Activated CD4-positive, alpha-beta T cell treated with anti-CD3 and anti-CD28 coated beads, Interleukin-2, amount 50 U/mL, for 4 hours (primary cell): ENCODE measurements at regions not wholly inside any gene's neighbourhood (a gene's known extent, or its start where the extent isn't known, plus 50 kb on each side); places are given as distances from the start of the nearest gene placed in this dataset.

Experiments used
- DNase-seq, 2 experiments: peaks; one replicate each; pipeline ENCODE4 v3.0.0-alpha.2; 2020

- no peak for DNase-seq
These were observed 183.7 kb downstream of the RGS3 start for GRCh38 chr9:113646946-113647914.

GRCh38 chr9:113648048-113648447, 184.5 kb downstream of the RGS3 start:
- DNase-seq: no peak

GRCh38 chr9:113648586-113648985, 185.1 kb downstream of the RGS3 start:
- no peak for DNase-seq

- DNase-seq: no peak
These were observed 185.5 kb downstream of the RGS3 start for GRCh38 chr9:113649054-113649453.

GRCh38 chr9:113649855-113650206, 186.3 kb downstream of the RGS3 start:
- DNase-seq: no peak

GRCh38 chr9:113650207-113651131, 186.9 kb downstream of the RGS3 start:
- no peak for DNase-seq

GRCh38 chr9:113651896-113652295, 188.4 kb downstream of the RGS3 start:
- no peak for DNase-seq

GRCh38 chr9:113652355-113653152, 189.0 kb downstream of the RGS3 start:
- DNase-seq: no peak

GRCh38 chr9:113653746-113654604, 190.4 kb downstream of the RGS3 start:
- DNase-seq: no peak

- DNase-seq: no peak
These were observed 191.3 kb downstream of the RGS3 start for GRCh38 chr9:113654605-113655428.

GRCh38 chr9:113656771-113657670, 193.5 kb downstream of the RGS3 start:
- DNase-seq: no peak

GRCh38 chr9:113657765-113658544, 194.4 kb downstream of the RGS3 start:
- DNase-seq: peak; percentile 72 to 80

- DNase-seq: no peak
These were observed 195.0 kb downstream of the RGS3 start for GRCh38 chr9:113658545-113658895.

- no peak for DNase-seq
These were observed 195.5 kb downstream of the RGS3 start for GRCh38 chr9:113659039-113659438.

- DNase-seq: no peak
These were observed 196.2 kb downstream of the RGS3 start for GRCh38 chr9:113659740-113660139.

GRCh38 chr9:113660196-113660595, 196.7 kb downstream of the RGS3 start:
- DNase-seq: no peak

GRCh38 chr9:113661074-113661473, 197.5 kb downstream of the RGS3 start:
- DNase-seq: no peak

- no peak for DNase-seq
These were observed 200.8 kb downstream of the RGS3 start for GRCh38 chr9:113664181-113664875.
